ENCODE measurements at regions not wholly inside any gene's neighbourhood (a gene's known extent, or its start where the extent isn't known, plus 50 kb on each side); places are given as distances from the start of the nearest gene placed in this dataset.

DNA sequence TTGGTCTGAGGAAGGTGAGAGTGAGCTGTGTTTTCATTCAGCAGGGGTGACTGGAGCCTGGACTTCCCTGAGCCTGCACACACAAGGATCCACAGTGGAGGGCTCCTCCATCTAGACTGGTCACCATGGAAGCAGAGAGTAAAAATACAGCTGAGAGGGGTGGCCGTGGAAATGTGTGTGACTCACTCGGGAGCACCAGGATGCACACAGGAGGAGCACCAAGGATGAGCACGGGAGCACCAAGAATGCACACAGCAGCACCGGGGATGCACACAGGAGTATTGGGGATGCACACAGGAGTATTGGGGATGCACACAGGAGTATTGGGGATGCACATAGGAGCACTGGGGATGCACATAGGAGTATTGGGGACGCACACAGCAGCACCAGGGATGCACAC is 365.2 kb upstream of the MYT1L start:
- H3K36me3 ChIP-seq (ENCODE audit: control insufficient read depth in 1 of 2, insufficient read depth in 2 of 2, low read depth in 1 of 2, low read length in 2 of 2), result no peaks in the 10 kb centered on the region
- H3K4me3 ChIP-seq (ENCODE audit: insufficient read depth in 1 of 2, low read depth in 1 of 2, low read length in 2 of 2), result no peak overlapping the region
- no peaks in the 10 kb centered on the region for H3K9me3 ChIP-seq (ENCODE audit: control insufficient read depth, low read length)
- H2BK120ac ChIP-seq (ENCODE audit: low read depth, low read length), result no peak overlapping the region
- H3K4ac ChIP-seq (ENCODE audit: low read depth in 1 of 2, low read length in 2 of 2), result no peak overlapping the region
- H3K4me2 ChIP-seq (ENCODE audit: low read length, poor library complexity, severe bottlenecking), result no peak overlapping the region
- H2BK5ac ChIP-seq (ENCODE audit: low read depth, low read length, poor library complexity, severe bottlenecking), result no peak overlapping the region
- H3K4me1 ChIP-seq (ENCODE audit: control insufficient read depth, insufficient read depth, low read depth, low read length), result peaks cover 6% of the 10 kb centered on the region
- no peaks in the 10 kb centered on the region for H3K79me1 ChIP-seq (replicated peaks; ENCODE audit: low read length, poor library complexity, severe bottlenecking)
- H2AFZ ChIP-seq (ENCODE audit: low read depth, low read length), result no peak overlapping the region
- H2BK15ac ChIP-seq (ENCODE audit: low read depth, poor library complexity, severe bottlenecking), result no peak overlapping the region
- WGBS, result 76% methylated on average over 5 of the region's 5 CpGs
- H2BK12ac ChIP-seq (ENCODE audit: low read length in 2 of 2), result no peak overlapping the region
- no peak overlapping the region for H2AK5ac ChIP-seq (ENCODE audit: low read length, severe bottlenecking)
- DNase-seq, result no peak
- H3K9ac ChIP-seq (ENCODE audit: low read length), result no peak overlapping the region
- H4K8ac ChIP-seq (ENCODE audit: low read length), result no peak overlapping the region
- no peak overlapping the region for H3K18ac ChIP-seq (ENCODE audit: low read depth in 1 of 2, low read length in 2 of 2)
- no peak overlapping the region for H3K27ac ChIP-seq (ENCODE audit: low read length, poor library complexity, severe bottlenecking)
- no peak overlapping the region for H3K14ac ChIP-seq (ENCODE audit: low read length in 2 of 2)
- H4K91ac ChIP-seq (ENCODE audit: low read length), result no peak overlapping the region
- peaks cover 4 to 16% of the 10 kb centered on the region in 2 experiments for H3K27me3 ChIP-seq (ENCODE audit: control insufficient read depth in 1 of 2, insufficient read depth in 1 of 2, low read length in 2 of 2)
- H3K23ac ChIP-seq (ENCODE audit: low read length in 2 of 2), result no peak overlapping the region

DNA sequence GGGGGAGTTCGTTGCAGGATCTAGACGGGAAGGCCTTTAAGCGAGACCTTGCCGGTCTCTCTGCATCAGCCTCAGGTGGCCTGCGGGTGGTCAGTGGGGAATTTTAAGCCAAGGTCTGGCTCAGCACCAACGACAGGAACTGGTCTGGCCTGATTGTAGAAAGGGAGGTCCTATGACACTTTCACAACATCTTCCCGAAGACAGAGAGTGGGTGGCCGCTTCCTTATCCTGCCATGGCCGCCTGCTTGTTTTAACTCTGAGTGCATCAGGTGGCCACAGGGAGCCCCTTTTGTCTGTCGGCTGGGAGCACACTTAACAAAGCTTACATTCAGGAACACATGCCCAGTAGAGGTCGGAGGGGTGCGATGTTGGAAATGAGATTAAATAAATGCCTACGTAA is 363.7 kb upstream of the MYT1L start:
- H3K36me3 ChIP-seq (ENCODE audit: control insufficient read depth in 1 of 2, insufficient read depth in 2 of 2, low read depth in 1 of 2, low read length in 2 of 2), result no peaks in the 10 kb centered on the region
- no peak overlapping the region for H3K4me2 ChIP-seq (ENCODE audit: low read length, poor library complexity, severe bottlenecking)
- no peak overlapping the region for H4K91ac ChIP-seq (ENCODE audit: low read length)
- H3K27me3 ChIP-seq (ENCODE audit: control insufficient read depth in 1 of 2, insufficient read depth in 1 of 2, low read length in 2 of 2), result peaks cover 4 to 16% of the 10 kb centered on the region in 2 experiments
- no peak overlapping the region for H2AFZ ChIP-seq (ENCODE audit: low read depth, low read length)
- H3K9ac ChIP-seq (ENCODE audit: low read length), result no peak overlapping the region
- H2BK5ac ChIP-seq (ENCODE audit: low read depth, low read length, poor library complexity, severe bottlenecking), result no peak overlapping the region
- H3K27ac ChIP-seq (ENCODE audit: low read length, poor library complexity, severe bottlenecking), result no peak overlapping the region
- no peak overlapping the region for H3K14ac ChIP-seq (ENCODE audit: low read length in 2 of 2)
- no peak overlapping the region for H2BK12ac ChIP-seq (ENCODE audit: low read length in 2 of 2)
- H3K18ac ChIP-seq (ENCODE audit: low read depth in 1 of 2, low read length in 2 of 2), result no peak overlapping the region
- no peak overlapping the region for H3K4me3 ChIP-seq (ENCODE audit: insufficient read depth in 1 of 2, low read depth in 1 of 2, low read length in 2 of 2)
- no peak for DNase-seq
- H2AK5ac ChIP-seq (ENCODE audit: low read length, severe bottlenecking), result no peak overlapping the region
- H3K4ac ChIP-seq (ENCODE audit: low read depth in 1 of 2, low read length in 2 of 2), result no peak overlapping the region
- WGBS, result 80% methylated on average over 13 of the region's 13 CpGs
- no peak overlapping the region for H2BK120ac ChIP-seq (ENCODE audit: low read depth, low read length)
- no peak overlapping the region for H4K8ac ChIP-seq (ENCODE audit: low read length)
- H3K79me1 ChIP-seq (replicated peaks; ENCODE audit: low read length, poor library complexity, severe bottlenecking), result no peaks in the 10 kb centered on the region
- no peaks in the 10 kb centered on the region for H3K9me3 ChIP-seq (ENCODE audit: control insufficient read depth, low read length)
- peaks cover 6% of the 10 kb centered on the region for H3K4me1 ChIP-seq (ENCODE audit: control insufficient read depth, insufficient read depth, low read depth, low read length)
- H2BK15ac ChIP-seq (ENCODE audit: low read depth, poor library complexity, severe bottlenecking), result no peak overlapping the region
- no peak overlapping the region for H3K23ac ChIP-seq (ENCODE audit: low read length in 2 of 2)

DNA sequence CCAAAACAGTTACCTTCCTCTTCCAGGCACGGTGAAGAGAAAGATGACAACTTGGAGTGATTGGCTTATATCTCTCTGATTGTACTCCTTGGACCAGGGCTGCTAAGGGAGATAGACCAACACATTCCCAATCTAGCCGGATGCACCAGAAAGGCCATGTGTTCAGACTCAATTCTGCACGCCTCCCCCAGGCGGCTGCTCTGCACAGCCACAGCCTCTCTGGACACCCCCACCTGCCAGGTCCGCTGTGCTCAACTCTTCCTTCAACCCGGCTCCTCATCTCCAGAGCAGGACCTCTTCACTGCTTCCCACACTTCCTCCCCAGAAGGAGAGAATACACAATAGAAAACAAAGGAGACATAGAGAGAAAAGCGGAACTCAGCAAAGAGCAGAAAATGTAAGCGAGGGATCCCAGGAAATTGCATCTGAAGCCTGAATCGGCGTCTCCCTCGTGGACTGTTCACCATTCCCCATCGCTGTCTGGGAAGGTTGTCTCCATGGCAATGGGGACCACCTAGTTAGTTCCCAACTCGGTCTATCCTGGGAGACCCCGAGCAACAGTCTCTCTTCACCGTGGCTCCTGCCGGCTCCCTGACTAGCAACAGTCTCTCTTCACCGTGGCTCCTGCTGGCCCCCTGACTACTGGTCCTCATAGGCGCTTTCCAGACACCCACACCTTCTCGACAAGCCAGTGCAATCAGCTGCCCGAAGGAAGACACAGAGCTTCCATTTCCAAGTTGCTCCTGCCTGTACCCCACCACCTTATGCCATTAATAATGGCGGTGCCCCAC is 361.7 kb upstream of the MYT1L start:
- 78% methylated on average over 21 of the region's 21 CpGs for WGBS
- Histone ChIP-seq H2BK5ac (ENCODE audit: low read depth, low read length, poor library complexity, severe bottlenecking) (no peak overlapping the region), H3K4me1 (ENCODE audit: control insufficient read depth, insufficient read depth, low read depth, low read length) (no peaks in the 10 kb centered on the region), H2BK15ac (ENCODE audit: low read depth, poor library complexity, severe bottlenecking) (no peak overlapping the region), H3K18ac (ENCODE audit: low read depth in 1 of 2, low read length in 2 of 2) (no peak overlapping the region), H2BK120ac (ENCODE audit: low read depth, low read length) (no peak overlapping the region), H3K9ac (ENCODE audit: low read length) (no peak overlapping the region), H3K14ac (ENCODE audit: low read length in 2 of 2) (no peak overlapping the region), H2AK5ac (ENCODE audit: low read length, severe bottlenecking) (no peak overlapping the region), H3K36me3 (ENCODE audit: control insufficient read depth in 1 of 2, insufficient read depth in 2 of 2, low read depth in 1 of 2, low read length in 2 of 2) (no peaks in the 10 kb centered on the region), H3K27ac (ENCODE audit: low read length, poor library complexity, severe bottlenecking) (no peak overlapping the region), H3K79me1 (replicated peaks; ENCODE audit: low read length, poor library complexity, severe bottlenecking) (no peaks in the 10 kb centered on the region), H4K91ac (ENCODE audit: low read length) (no peak overlapping the region), H3K9me3 (ENCODE audit: control insufficient read depth, low read length) (no peaks in the 10 kb centered on the region), H2BK12ac (ENCODE audit: low read length in 2 of 2) (no peak overlapping the region), H3K4ac (ENCODE audit: low read depth in 1 of 2, low read length in 2 of 2) (no peak overlapping the region), H3K23ac (ENCODE audit: low read length in 2 of 2) (no peak overlapping the region), H4K8ac (ENCODE audit: low read length) (no peak overlapping the region), H2AFZ (ENCODE audit: low read depth, low read length) (no peak overlapping the region), H3K4me2 (ENCODE audit: low read length, poor library complexity, severe bottlenecking) (no peak overlapping the region), H3K4me3 (ENCODE audit: insufficient read depth in 1 of 2, low read depth in 1 of 2, low read length in 2 of 2) (no peak overlapping the region), H3K27me3 (ENCODE audit: control insufficient read depth in 1 of 2, insufficient read depth in 1 of 2, low read length in 2 of 2) (peaks cover 4 to 18% of the 10 kb centered on the region in 2 experiments)
- no peak for DNase-seq

DNA sequence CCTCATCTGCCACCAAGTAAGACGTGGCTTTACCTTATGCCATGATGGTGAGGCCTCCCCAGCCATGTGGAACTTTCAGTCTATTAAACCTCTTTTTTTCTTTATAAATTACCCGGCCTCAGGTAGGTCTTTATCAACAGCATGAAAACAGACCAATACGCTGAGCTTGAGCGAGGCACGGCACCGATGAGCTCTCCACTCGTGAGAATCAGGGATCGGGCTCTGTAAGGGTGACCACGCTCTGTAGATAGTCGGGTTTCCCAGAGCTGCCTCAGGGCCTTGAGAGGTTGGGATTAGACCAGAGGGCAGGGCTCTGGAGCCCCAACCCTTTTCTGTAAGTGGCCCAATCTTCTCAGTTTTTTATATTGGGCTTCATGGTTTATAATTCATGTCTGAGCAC is 360.3 kb upstream of the MYT1L start:
- Histone ChIP-seq H3K18ac (ENCODE audit: low read depth in 1 of 2, low read length in 2 of 2) (no peak overlapping the region), H4K91ac (ENCODE audit: low read length) (no peak overlapping the region), H2BK12ac (ENCODE audit: low read length in 2 of 2) (no peak overlapping the region), H2AK5ac (ENCODE audit: low read length, severe bottlenecking) (no peak overlapping the region), H3K14ac (ENCODE audit: low read length in 2 of 2) (no peak overlapping the region), H3K79me1 (replicated peaks; ENCODE audit: low read length, poor library complexity, severe bottlenecking) (no peaks in the 10 kb centered on the region), H3K27ac (ENCODE audit: low read length, poor library complexity, severe bottlenecking) (no peak overlapping the region), H3K9me3 (ENCODE audit: control insufficient read depth, low read length) (no peaks in the 10 kb centered on the region), H2BK120ac (ENCODE audit: low read depth, low read length) (no peak overlapping the region), H3K4me2 (ENCODE audit: low read length, poor library complexity, severe bottlenecking) (no peak overlapping the region), H3K9ac (ENCODE audit: low read length) (no peak overlapping the region), H4K8ac (ENCODE audit: low read length) (no peak overlapping the region), H3K23ac (ENCODE audit: low read length in 2 of 2) (no peak overlapping the region), H3K4ac (ENCODE audit: low read depth in 1 of 2, low read length in 2 of 2) (no peak overlapping the region), H2AFZ (ENCODE audit: low read depth, low read length) (no peak overlapping the region), H3K36me3 (ENCODE audit: control insufficient read depth in 1 of 2, insufficient read depth in 2 of 2, low read depth in 1 of 2, low read length in 2 of 2) (no peaks in the 10 kb centered on the region), H3K27me3 (ENCODE audit: control insufficient read depth in 1 of 2, insufficient read depth in 1 of 2, low read length in 2 of 2) (peaks cover 4 to 18% of the 10 kb centered on the region in 2 experiments), H2BK15ac (ENCODE audit: low read depth, poor library complexity, severe bottlenecking) (no peak overlapping the region), H2BK5ac (ENCODE audit: low read depth, low read length, poor library complexity, severe bottlenecking) (no peak overlapping the region), H3K4me3 (ENCODE audit: insufficient read depth in 1 of 2, low read depth in 1 of 2, low read length in 2 of 2) (no peak overlapping the region), H3K4me1 (ENCODE audit: control insufficient read depth, insufficient read depth, low read depth, low read length) (no peaks in the 10 kb centered on the region)
- 76% methylated on average over 10 of the region's 10 CpGs for WGBS
- DNase-seq, result no peak

All from mesenchymal stem cell (in vitro differentiated cells and primary cell).